GM21786 (cell line): ENCODE measurements at regions not wholly inside any gene's neighbourhood (a gene's known extent, or its start where the extent isn't known, plus 50 kb on each side); places are given as distances from the start of the nearest gene placed in this dataset.
"Not testable (repeated sequence)": the region's sequence is repeated elsewhere in the genome, so short reads cannot be mapped to it uniquely, and the experiment has no call there.

Experiments
- ATAC-seq: cut with Tn5 transposase; IDR thresholded peaks from one replicate; pipeline ENCODE4 v1.9.1; 2021; ENCODE audit not compliant: unreplicated experiment

- no peak for ATAC-seq
These were observed 502.3 kb upstream of the IMPG1 start for GRCh38 chr6:76574746-76575145.

- ATAC-seq = no peak
These were observed 493.5 kb upstream of the IMPG1 start for GRCh38 chr6:76565932-76566331.

- ATAC-seq = not testable (repeated sequence)
These were observed 489.9 kb upstream of the IMPG1 start for GRCh38 chr6:76562371-76562770.

- ATAC-seq = not testable (repeated sequence)
These were observed 488.6 kb upstream of the IMPG1 start for GRCh38 chr6:76560851-76561755.

GRCh38 chr6:76553256-76553655, 480.8 kb upstream of the IMPG1 start:
- ATAC-seq = no peak

GRCh38 chr6:76552268-76552667, 479.8 kb upstream of the IMPG1 start:
- ATAC-seq = no peak

GRCh38 chr6:76533661-76534060, 461.2 kb upstream of the IMPG1 start:
- ATAC-seq = no peak

- no peak for ATAC-seq
These were observed 460.2 kb upstream of the IMPG1 start for GRCh38 chr6:76532647-76533046.

- no peak for ATAC-seq
These were observed 446.0 kb upstream of the IMPG1 start for GRCh38 chr6:76518443-76518842.

- ATAC-seq = no peak
These were observed 444.5 kb upstream of the IMPG1 start for GRCh38 chr6:76516924-76517323.

GRCh38 chr6:76510489-76510888, 438.0 kb upstream of the IMPG1 start:
- ATAC-seq = no peak

- no peak for ATAC-seq
These were observed 436.9 kb upstream of the IMPG1 start for GRCh38 chr6:76509397-76509796.

- ATAC-seq = no peak
These were observed 434.3 kb upstream of the IMPG1 start for GRCh38 chr6:76506808-76507207.

- ATAC-seq = no peak
These were observed 423.4 kb upstream of the IMPG1 start for GRCh38 chr6:76495909-76496308.

GRCh38 chr6:76491376-76491775, 418.9 kb upstream of the IMPG1 start:
- ATAC-seq = not testable (repeated sequence)

GRCh38 chr6:76490456-76490855, 418.0 kb upstream of the IMPG1 start:
- no peak for ATAC-seq

- ATAC-seq = no peak
These were observed 408.6 kb upstream of the IMPG1 start for GRCh38 chr6:76481101-76481500.

- ATAC-seq = no peak
These were observed 400.4 kb upstream of the IMPG1 start for GRCh38 chr6:76472858-76473257.

- peak; percentile 63 for ATAC-seq
These were observed 393.8 kb upstream of the IMPG1 start for GRCh38 chr6:76466286-76466685.

GRCh38 chr6:76465410-76465809, 392.9 kb upstream of the IMPG1 start:
- ATAC-seq = no peak

- ATAC-seq = no peak
These were observed 380.8 kb upstream of the IMPG1 start for GRCh38 chr6:76453270-76453669.

GRCh38 chr6:76451926-76452709, 379.7 kb upstream of the IMPG1 start:
- no peak for ATAC-seq
